NB4 (cell line): ENCODE measurements at regions not wholly inside any gene's neighbourhood (a gene's known extent, or its start where the extent isn't known, plus 50 kb on each side); places are given as distances from the start of the nearest gene placed in this dataset.

Experiments used
- CTCF ChIP-seq: IDR thresholded peaks from one replicate; pipeline ENCODE4 v1.5.1; 2012; ENCODE audit warnings: low read depth, low read length
- POLR2A ChIP-seq: IDR thresholded peaks from 2 replicates; pipeline ENCODE4 v1.6.1; 2011; ENCODE audit warnings: mild to moderate bottlenecking; ENCODE audit not compliant: insufficient read length; ENCODE audit errors: extremely low read depth

DNA sequence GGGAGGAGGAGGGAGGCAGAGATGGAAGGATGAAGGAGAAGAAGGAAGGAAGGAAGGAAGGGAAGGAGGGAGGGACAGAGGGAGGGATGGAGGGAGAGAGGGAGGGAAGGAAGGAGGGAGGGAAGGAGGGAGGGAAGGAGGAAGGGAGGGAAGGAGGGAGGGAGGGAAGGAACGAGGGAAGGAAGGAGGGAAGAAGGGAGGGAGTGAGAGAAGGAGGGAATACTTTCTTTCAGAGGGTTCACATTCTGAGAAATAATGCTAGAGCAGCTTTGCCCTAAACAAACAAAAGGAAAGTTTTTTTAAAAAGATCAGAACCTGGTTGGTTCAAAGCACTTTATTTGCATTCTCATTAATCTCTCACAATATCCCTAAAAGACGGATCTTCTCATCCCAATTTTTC is 96.1 kb upstream of the NXT1 start:
- no peak for TF ChIP-seq POLR2A
- no peak for TF ChIP-seq CTCF
